GM13976 (cell line): ENCODE measurements at regions not wholly inside any gene's neighbourhood (a gene's known extent, or its start where the extent isn't known, plus 50 kb on each side); places are given as distances from the start of the nearest gene placed in this dataset.

ENCODE experiments used
- DNase-seq: peaks from one replicate; pipeline ENCODE4 v3.0.0; 2012; ENCODE audit warnings: low spot score
- CTCF ChIP-seq: IDR thresholded peaks from 2 replicates; pipeline ENCODE4 v1.5.1; 2012; ENCODE audit warnings: borderline replicate concordance, mild to moderate bottlenecking; ENCODE audit not compliant: insufficient read depth; ENCODE audit errors: extremely low read depth, missing control alignments, control extremely low read depth
- in situ Hi-C: fragments of 300-500 bp; cut with MboI; formaldehyde crosslinking; loops from one replicate; pipeline ENCODE4 v1.12.0; 2022; ENCODE audit warnings: low sequenced_read_pairs, mixed read lengths, inconsistent platforms; ENCODE audit not compliant: unreplicated experiment

GRCh38 chr13:106675311-106675710 is 107.4 kb upstream of the ARGLU1 start:
- TF ChIP-seq CTCF = no peak
- in situ Hi-C loops = no loop called here
- DNase-seq = no peak

GRCh38 chr13:106660746-106661625 is 93.0 kb upstream of the ARGLU1 start:
- no peak for TF ChIP-seq CTCF
- in situ Hi-C loops = no loop called here
- DNase-seq = no peak

GRCh38 chr13:106657104-106657503 is 89.2 kb upstream of the ARGLU1 start:
- TF ChIP-seq CTCF = no peak
- in situ Hi-C loops = no loop called here
- no peak for DNase-seq

- in situ Hi-C loops = no loop called here
- DNase-seq = no peak
- TF ChIP-seq CTCF = no peak
Measured at GRCh38 chr13:106656186-106656585, 88.2 kb upstream of the ARGLU1 start.

GRCh38 chr13:106651442-106651841 is 83.5 kb upstream of the ARGLU1 start:
- no peak for TF ChIP-seq CTCF
- in situ Hi-C loops = no loop called here
- no peak for DNase-seq

- in situ Hi-C loops = no loop called here
- no peak for DNase-seq
- no peak for TF ChIP-seq CTCF
Measured at GRCh38 chr13:106650690-106651205, 82.8 kb upstream of the ARGLU1 start.
